Stimulated activated CD8-positive, alpha-beta memory T cell treated with anti-CD3 and anti-CD28 coated beads, Interleukin-12 subunit alpha, Interleukin-12 subunit beta, amount 100 ng/mL, for 4 hours (primary cell): ENCODE measurements at regions not wholly inside any gene's neighbourhood (a gene's known extent, or its start where the extent isn't known, plus 50 kb on each side); places are given as distances from the start of the nearest gene placed in this dataset.

Experiments used
- DNase-seq: peaks from one replicate; pipeline ENCODE4 v3.0.0-alpha.2; 2020; ENCODE audit warnings: low read depth

GRCh38 chr5:167143716-167144115 lies 1147.7 kb upstream of the WWC1 start:
- no peak for DNase-seq

GRCh38 chr5:167145841-167146240 lies 1145.6 kb upstream of the WWC1 start:
- no peak for DNase-seq

DNA sequence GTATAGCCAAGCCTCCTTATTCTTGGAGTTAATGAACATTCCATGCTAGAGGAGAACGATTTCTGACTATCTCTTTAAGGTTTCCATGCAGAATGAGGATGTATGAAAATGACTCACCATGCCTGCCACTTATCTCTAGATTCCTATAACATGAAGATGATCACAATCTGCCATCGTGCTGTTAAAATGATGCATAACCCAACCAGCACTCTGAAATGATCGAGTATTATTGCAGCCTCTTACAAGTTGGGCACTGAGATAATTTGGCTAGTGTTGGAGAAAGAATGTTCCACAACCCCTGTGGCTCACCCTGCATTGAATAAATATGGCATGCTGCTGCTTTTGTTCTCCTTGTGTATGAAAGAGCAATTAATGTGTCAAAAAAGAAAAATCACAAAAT lies 1143.6 kb upstream of the WWC1 start:
- DNase-seq = no peak

DNA sequence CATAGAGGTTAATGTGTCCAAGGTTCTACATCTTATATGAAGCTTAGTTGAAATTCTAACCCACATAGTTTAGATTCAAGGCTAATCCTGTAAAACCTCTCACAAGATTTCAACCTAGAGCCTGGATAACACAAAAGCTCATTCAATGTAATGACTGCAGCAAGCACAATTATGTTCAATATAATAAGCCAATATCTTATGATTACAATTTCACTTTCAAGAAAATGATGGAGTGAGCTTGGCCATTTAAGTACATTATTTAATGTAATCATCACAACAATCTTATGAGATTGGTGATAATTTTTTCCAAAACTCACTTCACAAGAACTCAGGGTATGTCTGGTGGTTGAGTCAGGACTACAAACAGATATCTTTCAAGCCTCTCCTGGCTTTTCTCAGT lies 1140.8 kb upstream of the WWC1 start:
- DNase-seq = no peak

GRCh38 chr5:167152561-167152960 lies 1138.9 kb upstream of the WWC1 start:
- no peak for DNase-seq

- no peak for DNase-seq
Observed at GRCh38 chr5:167155387-167156005, 1135.9 kb upstream of the WWC1 start.

DNA sequence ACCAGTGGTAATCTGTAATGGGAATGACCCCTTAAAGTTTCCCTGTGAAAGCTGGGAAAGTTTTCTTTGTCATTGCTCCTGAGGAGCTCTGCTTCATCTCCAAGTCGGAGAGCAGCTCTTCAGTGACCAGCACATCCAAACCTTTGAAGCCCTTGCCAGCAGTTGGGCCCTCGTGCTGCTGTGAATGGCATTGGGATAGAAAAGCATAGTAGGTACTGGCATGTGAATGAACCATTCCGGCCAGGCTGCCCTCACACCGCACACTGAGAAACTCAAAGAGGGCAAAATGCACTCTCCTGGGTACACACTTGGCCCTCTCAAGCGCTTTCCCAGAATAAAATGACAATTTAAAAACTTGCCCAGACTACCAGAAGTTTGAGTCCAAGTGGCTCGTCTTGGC lies 1135.0 kb upstream of the WWC1 start:
- DNase-seq = no peak

GRCh38 chr5:167158588-167158987 lies 1132.9 kb upstream of the WWC1 start:
- no peak for DNase-seq

GRCh38 chr5:167160388-167160787 lies 1131.1 kb upstream of the WWC1 start:
- DNase-seq = no peak

DNA sequence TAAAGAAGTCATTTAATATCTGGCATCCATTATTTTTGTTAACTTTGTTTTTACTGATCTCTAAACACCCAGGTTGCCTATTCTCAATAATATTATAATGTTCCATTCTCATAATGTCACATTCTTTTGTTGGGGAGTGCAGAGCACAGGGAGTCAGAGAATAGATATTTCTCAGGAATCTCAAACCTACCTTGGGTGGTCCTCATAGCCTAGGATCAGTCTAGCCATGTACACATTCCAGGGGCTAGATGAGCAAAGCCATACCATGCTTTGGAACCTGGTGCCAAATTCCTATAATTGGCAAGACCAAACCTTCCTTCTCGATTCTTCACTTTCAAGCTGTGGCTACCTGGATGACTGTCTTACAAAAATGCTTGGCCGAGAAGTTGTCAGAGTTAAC lies 1124.7 kb upstream of the WWC1 start:
- no peak for DNase-seq

DNA sequence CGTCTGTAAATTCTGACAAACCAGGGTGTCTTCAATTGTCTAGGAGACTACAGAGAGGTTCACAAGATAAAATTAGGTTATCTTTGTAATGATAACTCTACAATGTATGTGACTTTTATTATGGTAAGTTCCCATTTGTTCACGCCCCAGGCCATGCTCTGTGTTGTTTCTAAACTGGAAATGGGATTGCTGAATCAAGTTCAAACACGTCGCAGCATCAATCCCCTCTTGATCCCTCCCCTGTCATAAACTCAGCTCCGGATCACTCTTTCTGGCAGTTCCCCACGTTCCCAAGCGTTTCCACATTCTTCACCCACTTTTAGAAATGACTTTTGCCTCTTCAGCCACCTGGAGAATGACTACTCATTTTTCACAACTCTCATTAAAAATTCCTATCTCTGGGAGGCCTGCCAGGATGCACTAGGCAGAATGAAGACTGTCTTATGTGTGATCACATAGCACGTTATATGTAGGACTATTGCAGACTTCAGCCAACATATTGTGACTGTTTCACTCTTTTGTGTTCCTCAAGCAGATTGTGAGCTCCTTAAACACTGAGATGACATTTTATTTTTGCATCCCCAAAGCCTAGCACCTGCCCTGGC lies 1124.2 kb upstream of the WWC1 start:
- no peak for DNase-seq

DNA sequence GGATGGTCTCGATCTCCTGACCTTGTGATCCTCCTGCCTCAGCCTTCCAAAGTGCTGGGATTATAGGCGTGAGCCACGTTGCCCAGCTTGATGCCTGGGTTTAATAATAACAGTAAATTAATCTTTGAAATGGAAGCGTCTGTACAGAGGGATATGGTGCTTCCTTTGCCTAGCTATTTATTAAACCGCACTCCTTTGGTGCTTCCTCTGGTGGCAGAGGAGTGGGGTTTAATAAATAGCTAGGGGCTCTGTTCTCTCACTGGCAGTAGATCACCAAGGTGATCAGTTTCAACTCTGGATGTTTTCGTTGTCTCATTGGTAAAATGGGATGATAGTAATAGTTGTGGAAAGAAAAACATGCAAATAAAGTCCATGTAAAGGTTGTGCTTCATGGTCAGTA lies 1122.5 kb upstream of the WWC1 start:
- DNase-seq = no peak

GRCh38 chr5:167171056-167171455 lies 1120.4 kb upstream of the WWC1 start:
- DNase-seq = no peak

GRCh38 chr5:167177736-167178135 lies 1113.7 kb upstream of the WWC1 start:
- DNase-seq = no peak

- DNase-seq = no peak
Observed at GRCh38 chr5:167180906-167181305, 1110.5 kb upstream of the WWC1 start.

DNA sequence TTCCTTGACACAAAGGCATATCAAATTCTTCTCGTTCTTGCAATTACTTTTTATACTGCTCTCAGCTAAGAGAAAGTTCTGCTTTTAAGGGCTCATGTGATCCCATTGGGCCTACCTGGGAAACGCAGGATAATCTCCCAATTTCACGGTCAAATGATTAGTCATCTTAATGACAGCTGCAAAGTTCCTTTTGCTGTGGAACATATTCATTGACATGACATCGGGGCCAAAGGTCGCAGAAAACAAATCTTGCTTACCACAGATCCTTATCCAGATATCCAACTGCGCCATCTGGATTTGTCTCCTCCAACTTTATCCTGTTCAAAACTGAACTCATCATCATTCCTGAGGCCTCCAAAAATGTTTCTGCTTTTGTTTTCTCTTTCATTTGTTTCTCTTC lies 1085.6 kb upstream of the WWC1 start:
- DNase-seq = no peak

GRCh38 chr5:167207081-167207480 lies 1084.4 kb upstream of the WWC1 start:
- no peak for DNase-seq

- no peak for DNase-seq
Observed at GRCh38 chr5:167208911-167209310, 1082.5 kb upstream of the WWC1 start.

DNA sequence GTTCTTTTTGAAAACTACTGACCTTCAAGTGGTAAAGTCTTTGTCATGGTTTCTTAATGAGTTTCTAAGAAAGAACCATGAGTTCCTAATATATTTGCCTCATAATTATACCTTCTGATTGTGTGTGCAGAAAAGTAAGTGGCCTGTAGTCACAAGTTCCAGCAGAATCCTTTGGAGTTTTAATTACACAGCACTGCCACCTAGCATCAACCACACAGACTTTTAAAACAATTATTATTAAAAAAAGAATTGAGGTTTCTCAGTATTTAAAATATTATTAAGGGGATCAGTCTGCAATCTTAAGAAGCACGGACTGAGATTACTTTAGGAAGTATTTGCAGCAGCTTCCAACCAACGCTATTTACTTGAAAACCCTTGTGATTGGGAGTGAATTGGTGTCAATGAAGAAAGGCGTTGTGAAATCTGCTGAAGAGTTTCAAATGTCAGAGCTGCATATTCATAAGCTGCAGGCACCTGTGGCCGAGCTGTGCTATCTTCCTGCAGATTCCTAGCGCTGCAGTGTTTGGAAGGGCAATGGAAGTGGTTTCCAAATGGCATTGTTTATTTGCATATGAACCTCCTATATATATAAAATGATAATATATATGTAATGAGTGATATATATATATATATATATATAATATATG lies 1074.2 kb upstream of the WWC1 start:
- no peak for DNase-seq

GRCh38 chr5:167219298-167219697 lies 1072.1 kb upstream of the WWC1 start:
- no peak for DNase-seq

DNA sequence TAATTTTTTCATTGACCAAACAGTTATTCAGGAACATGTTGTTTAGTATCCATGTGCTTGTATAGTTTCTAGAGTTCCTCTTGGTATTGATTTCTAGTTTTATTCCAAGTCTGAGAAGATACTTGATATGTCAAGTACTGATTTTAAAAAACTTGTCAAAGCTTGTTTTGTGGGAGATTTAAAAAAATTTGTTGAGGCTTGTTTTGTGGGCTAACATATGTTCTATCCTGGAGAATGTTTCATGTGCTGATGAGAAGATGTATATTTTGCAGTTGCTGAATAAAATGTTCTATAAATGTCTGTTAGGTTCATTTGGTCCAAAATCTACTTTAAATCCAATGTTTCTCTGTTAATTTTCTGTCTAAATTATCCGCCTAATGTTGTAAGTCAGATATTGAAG lies 1065.1 kb upstream of the WWC1 start:
- DNase-seq = no peak

DNA sequence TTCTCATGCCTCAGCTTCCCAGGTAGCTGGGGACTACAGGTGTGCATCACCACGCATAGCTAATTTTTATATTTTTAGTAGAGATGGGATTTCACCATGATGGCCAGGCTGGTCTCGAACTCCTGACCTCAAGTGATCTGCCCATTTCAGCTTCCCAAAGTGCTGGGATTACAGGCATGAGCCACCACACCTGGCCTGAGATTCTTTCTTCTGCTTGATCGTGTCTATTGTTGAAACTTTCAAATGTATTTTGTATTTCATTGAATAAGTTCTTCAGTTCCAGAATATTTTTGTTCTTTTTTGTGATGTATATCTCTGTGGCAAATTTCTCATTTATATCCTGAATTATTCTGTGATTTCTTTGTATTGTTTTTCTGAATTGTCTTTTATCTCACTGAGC lies 1063.3 kb upstream of the WWC1 start:
- DNase-seq = no peak

- DNase-seq = no peak
Observed at GRCh38 chr5:167229751-167230150, 1061.7 kb upstream of the WWC1 start.

GRCh38 chr5:167230414-167230813 lies 1061.0 kb upstream of the WWC1 start:
- DNase-seq = no peak
